ENCODE measurements at regions not wholly inside any gene's neighbourhood (a gene's known extent, or its start where the extent isn't known, plus 50 kb on each side); places are given as distances from the start of the nearest gene placed in this dataset.

- TF ChIP-seq CTCF (IDR thresholded peaks at IDR 0.05; ENCODE audit: extremely low read depth in 1 of 2, insufficient read depth in 1 of 2, low read depth in 1 of 2, low read length in 2 of 2) (no peak), MAX (IDR thresholded peaks at IDR 0.05; ENCODE audit: insufficient read depth, insufficient read length) (no peak), EZH2 (IDR thresholded peaks at IDR 0.05; ENCODE audit: borderline replicate concordance, low read depth, low read length, severe bottlenecking) (no peak), FOS (IDR thresholded peaks at IDR 0.05; ENCODE audit: borderline replicate concordance, insufficient read depth, low read length) (no peak)
These were observed 297.1 kb upstream of the RARB start for GRCh38 chr3:25130724-25131520.

Measured in endothelial cell of umbilical vein (primary cell).